H1 (cell line): ENCODE measurements at regions not wholly inside any gene's neighbourhood (a gene's known extent, or its start where the extent isn't known, plus 50 kb on each side); places are given as distances from the start of the nearest gene placed in this dataset.

Experiments
- POLR2A ChIP-seq, 2 experiments: IDR thresholded peaks; 1 replicate in 1 of 2; 2 replicates in 1 of 2; pipeline ENCODE4 v1.6.1; 2011; ENCODE audit warnings: low read depth in 2 of 2, low read length in 2 of 2, mild to moderate bottlenecking in 2 of 2; ENCODE audit errors: control extremely low read depth in 1 of 2
- SP1 ChIP-seq: IDR thresholded peaks from 2 replicates; pipeline ENCODE4 v1.6.1; 2011; ENCODE audit warnings: low read depth, low read length

DNA sequence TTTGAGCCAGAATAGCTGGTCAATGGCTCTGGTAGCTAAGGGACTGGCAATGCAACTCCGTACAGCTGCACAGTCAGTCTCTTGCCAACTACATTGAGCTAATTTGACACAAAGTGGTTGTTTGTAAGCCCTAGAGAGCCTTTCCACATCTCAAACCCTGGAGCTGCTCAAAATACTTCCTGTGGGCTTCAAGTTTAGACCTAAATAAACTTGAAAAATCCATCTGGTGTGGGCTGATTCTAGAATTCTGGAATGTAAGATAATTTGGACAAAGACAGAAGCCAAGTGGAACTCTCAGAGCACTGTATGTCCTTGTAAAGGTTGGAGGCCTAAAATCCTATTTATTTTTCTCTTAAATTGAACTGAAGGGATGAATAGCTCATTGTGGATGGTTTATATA lies 380.8 kb downstream of the SPRY1 start (continued):
- TF ChIP-seq POLR2A (IDR thresholded peaks at IDR 0.05; ENCODE audit: control extremely low read depth in 1 of 2, low read depth in 2 of 2, low read length in 2 of 2) (no peak), SP1 (no peak)
